Mesothelial cell of epicardium (in vitro differentiated cells): ENCODE measurements at regions not wholly inside any gene's neighbourhood (a gene's known extent, or its start where the extent isn't known, plus 50 kb on each side); places are given as distances from the start of the nearest gene placed in this dataset.

Source experiments
- DNase-seq, 2 experiments: peaks; one replicate each; pipeline ENCODE4 v3.0.0; 2021; ENCODE audit warnings: low spot score in 2 of 2; ENCODE audit not compliant: unreplicated experiment in 2 of 2
- H3K27ac Mint-ChIP-seq: 2 replicates; pipeline ENCODE4 v1.8.0; 2021; ENCODE audit warnings: mixed read lengths
- H3K27me3 Mint-ChIP-seq: 2 replicates; pipeline ENCODE4 v1.8.0; 2021; ENCODE audit warnings: low read depth, mixed read lengths
- H3K36me3 Mint-ChIP-seq: 2 replicates; pipeline ENCODE4 v1.8.0; 2021; ENCODE audit warnings: mixed read lengths
- H3K4me1 Mint-ChIP-seq: 2 replicates; pipeline ENCODE4 v1.8.0; 2021; ENCODE audit warnings: mixed read lengths
- H3K4me3 Mint-ChIP-seq: 2 replicates; pipeline ENCODE4 v1.8.0; 2021; ENCODE audit warnings: mild to moderate bottlenecking, moderate library complexity, mixed read lengths
- H3K9me3 Mint-ChIP-seq: 2 replicates; pipeline ENCODE4 v1.8.0; 2021; ENCODE audit warnings: mixed read lengths
- TF ChIP-seq, protein P1 (sequence below): fragments of 200-600 bp; sonication (generic); IDR thresholded peaks from one replicate; pipeline ENCODE4 v1.5.0; 2021; ENCODE audit warnings: antibody characterized with exemption; ENCODE audit not compliant: unreplicated experiment

DNA sequence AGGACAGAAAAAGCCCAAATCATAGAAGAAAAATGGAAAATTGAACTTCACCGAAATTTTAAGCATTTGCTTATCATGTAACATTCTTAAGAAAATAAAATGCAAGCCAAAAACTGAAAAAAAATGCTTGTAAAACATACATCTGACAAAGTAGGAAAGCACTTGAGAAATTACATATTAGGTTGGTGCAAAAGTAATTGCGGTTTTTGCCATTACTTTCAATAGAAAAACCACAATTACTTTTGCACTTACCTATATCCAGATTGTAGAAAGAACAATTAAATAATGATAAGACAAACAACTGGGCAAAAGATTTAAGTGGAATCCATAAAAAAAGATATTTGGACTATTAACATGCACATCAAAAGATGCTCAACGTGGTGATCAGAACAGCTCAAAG is 146.2 kb downstream of the TBXT start:
- Mint-ChIP-seq H3K9me3 (peaks cover 23% of the 10 kb centered on the region), H3K27me3 (peaks cover 14% of the 10 kb centered on the region), H3K27ac (no peak overlapping the region), H3K36me3 (no peaks in the 10 kb centered on the region), H3K4me1 (no peaks in the 10 kb centered on the region), H3K4me3 (no peak overlapping the region)
- TF ChIP-seq, protein P1, sequence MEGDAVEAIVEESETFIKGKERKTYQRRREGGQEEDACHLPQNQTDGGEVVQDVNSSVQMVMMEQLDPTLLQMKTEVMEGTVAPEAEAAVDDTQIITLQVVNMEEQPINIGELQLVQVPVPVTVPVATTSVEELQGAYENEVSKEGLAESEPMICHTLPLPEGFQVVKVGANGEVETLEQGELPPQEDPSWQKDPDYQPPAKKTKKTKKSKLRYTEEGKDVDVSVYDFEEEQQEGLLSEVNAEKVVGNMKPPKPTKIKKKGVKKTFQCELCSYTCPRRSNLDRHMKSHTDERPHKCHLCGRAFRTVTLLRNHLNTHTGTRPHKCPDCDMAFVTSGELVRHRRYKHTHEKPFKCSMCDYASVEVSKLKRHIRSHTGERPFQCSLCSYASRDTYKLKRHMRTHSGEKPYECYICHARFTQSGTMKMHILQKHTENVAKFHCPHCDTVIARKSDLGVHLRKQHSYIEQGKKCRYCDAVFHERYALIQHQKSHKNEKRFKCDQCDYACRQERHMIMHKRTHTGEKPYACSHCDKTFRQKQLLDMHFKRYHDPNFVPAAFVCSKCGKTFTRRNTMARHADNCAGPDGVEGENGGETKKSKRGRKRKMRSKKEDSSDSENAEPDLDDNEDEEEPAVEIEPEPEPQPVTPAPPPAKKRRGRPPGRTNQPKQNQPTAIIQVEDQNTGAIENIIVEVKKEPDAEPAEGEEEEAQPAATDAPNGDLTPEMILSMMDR = no peak
- no peak for DNase-seq

- no peak for DNase-seq
- Mint-ChIP-seq H3K27ac (no peak overlapping the region), H3K27me3 (peaks cover 17% of the 10 kb centered on the region), H3K9me3 (peaks cover 27% of the 10 kb centered on the region), H3K4me1 (no peaks in the 10 kb centered on the region), H3K4me3 (no peak overlapping the region), H3K36me3 (no peaks in the 10 kb centered on the region)
- TF ChIP-seq, protein P1 = no peak
These were observed 148.4 kb downstream of the TBXT start for GRCh38 chr6:166019214-166019613.

DNA sequence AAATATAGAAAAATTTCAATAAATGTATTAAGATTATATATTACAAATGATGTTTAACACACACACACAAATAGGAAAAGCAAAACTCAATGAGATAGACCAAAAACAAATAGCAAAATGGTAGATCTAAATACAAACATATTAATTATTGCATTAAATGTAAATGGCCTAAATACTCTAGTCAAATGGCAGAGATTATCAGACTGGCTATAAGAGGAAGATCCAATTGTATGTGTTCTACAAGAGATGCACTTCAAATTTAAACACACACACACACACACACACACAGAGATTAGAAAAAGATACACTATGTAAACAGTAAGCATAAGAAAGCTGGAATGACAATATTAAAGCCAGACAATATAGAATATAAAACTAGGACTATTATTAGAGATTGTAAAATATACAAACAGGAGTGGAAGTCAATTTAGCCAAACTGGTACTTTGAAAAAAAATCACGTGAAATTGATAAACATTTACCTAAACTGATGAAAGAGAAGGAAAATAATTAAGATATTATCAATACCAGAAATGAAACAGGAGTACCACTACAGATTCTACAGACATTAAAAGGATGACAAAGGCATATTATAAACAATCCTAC is 150.5 kb downstream of the TBXT start:
- peaks cover 34% of the 10 kb centered on the region for H3K27me3 Mint-ChIP-seq
- TF ChIP-seq, protein P1 = no peak
- H3K4me3 Mint-ChIP-seq = no peak overlapping the region
- no peak overlapping the region for H3K27ac Mint-ChIP-seq
- DNase-seq = no peak
- H3K36me3 Mint-ChIP-seq = no peaks in the 10 kb centered on the region
- H3K9me3 Mint-ChIP-seq = peaks cover 27% of the 10 kb centered on the region
- H3K4me1 Mint-ChIP-seq = no peaks in the 10 kb centered on the region

DNA sequence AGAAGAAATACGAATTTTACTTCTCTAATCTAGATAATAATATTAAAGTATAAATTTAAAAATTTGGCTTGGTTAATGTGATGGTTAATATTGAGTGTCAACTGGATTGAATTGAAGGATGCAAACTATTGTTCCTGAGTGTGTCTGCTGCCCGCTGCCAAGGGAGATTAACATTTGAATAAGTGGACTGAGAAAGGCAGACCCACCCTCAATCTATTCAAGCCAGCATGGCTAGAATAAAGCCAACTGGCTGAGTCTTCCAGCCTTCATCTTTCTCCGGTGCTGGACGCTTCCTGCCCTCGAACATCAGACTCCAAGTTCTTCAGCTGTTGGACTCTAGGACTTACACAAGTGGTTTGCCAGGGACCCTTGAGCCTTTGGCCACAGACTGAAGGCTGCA is 152.7 kb downstream of the TBXT start:
- TF ChIP-seq, protein P1 = no peak
- no peak for DNase-seq
- Mint-ChIP-seq H3K27ac (no peak overlapping the region), H3K27me3 (peaks cover 51% of the 10 kb centered on the region), H3K9me3 (peaks cover 19% of the 10 kb centered on the region), H3K4me1 (peaks cover 2% of the 10 kb centered on the region), H3K4me3 (no peak overlapping the region), H3K36me3 (no peaks in the 10 kb centered on the region)

GRCh38 chr6:166010136-166010960 is 157.3 kb downstream of the TBXT start:
- Mint-ChIP-seq H3K27ac (no peak overlapping the region), H3K9me3 (no peaks in the 10 kb centered on the region), H3K4me3 (no peak overlapping the region), H3K36me3 (no peaks in the 10 kb centered on the region), H3K4me1 (peaks cover 33% of the 10 kb centered on the region), H3K27me3 (peaks cover 84% of the 10 kb centered on the region)
- TF ChIP-seq, protein P1 = no peak
- DNase-seq = no peak
